Gastrocnemius medialis (tissue), 4 donors: ENCODE measurements at regions not wholly inside any gene's neighbourhood (a gene's known extent, or its start where the extent isn't known, plus 50 kb on each side); places are given as distances from the start of the nearest gene placed in this dataset.

Source experiments
- POLR2A ChIP-seq, 2 donors: fragments of 450-650 bp; IDR thresholded peaks; one replicate each; pipeline ENCODE4 v1.6.1; 2017; ENCODE audit warnings: antibody characterized with exemption in 2 of 2, mild to moderate bottlenecking in 2 of 2, moderate library complexity in 2 of 2
- TF ChIP-seq, protein P1 (sequence below), 5 experiments: fragments of 450-650 bp in 3 of 5; fragments of 200-600 bp in 2 of 5; sonication (generic) in 2 of 5; IDR thresholded peaks in 4 of 5; conservative IDR thresholded peaks in 1 of 5; 1 replicate in 4 of 5; 2 replicates in 1 of 5; pipeline ENCODE4 v1.5.1; 2016 to 2019; ENCODE audit warnings: antibody characterized with exemption in 5 of 5, mild to moderate bottlenecking in 3 of 5, moderate library complexity in 3 of 5

DNA sequence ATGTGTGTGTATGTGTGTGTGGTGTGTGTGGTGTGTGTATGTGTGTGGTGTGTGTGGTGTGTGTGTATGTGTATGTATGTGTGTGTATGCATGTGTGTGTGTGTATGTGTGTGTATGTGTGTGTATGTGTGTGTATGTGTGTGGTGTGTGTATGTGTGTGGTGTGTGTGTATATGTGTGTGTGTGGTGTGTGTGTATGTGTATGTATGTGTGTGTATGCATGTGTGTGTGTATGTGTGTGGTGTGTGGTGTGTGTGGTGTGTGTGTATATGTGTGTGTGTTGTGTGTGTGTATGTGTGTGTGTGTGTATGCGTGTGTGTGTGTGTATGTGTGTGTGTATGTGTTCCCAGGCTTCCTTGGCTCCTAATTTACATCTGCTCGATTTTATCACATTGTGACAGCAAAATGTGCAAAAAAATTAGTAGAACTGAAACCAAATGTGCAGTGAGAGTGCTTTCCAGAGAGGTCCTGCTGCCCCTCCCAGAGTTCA, 234.5 kb downstream of the BMP7 start:
- TF ChIP-seq POLR2A (IDR thresholded peaks at IDR 0.05): no peak
- TF ChIP-seq, protein P1, sequence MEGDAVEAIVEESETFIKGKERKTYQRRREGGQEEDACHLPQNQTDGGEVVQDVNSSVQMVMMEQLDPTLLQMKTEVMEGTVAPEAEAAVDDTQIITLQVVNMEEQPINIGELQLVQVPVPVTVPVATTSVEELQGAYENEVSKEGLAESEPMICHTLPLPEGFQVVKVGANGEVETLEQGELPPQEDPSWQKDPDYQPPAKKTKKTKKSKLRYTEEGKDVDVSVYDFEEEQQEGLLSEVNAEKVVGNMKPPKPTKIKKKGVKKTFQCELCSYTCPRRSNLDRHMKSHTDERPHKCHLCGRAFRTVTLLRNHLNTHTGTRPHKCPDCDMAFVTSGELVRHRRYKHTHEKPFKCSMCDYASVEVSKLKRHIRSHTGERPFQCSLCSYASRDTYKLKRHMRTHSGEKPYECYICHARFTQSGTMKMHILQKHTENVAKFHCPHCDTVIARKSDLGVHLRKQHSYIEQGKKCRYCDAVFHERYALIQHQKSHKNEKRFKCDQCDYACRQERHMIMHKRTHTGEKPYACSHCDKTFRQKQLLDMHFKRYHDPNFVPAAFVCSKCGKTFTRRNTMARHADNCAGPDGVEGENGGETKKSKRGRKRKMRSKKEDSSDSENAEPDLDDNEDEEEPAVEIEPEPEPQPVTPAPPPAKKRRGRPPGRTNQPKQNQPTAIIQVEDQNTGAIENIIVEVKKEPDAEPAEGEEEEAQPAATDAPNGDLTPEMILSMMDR (IDR thresholded peaks at IDR 0.05 in 4 of 5, conservative IDR thresholded peaks at IDR 0.05 in 1 of 5): no peak
